ENCODE measurements at regions not wholly inside any gene's neighbourhood (a gene's known extent, or its start where the extent isn't known, plus 50 kb on each side); places are given as distances from the start of the nearest gene placed in this dataset.

DNA sequence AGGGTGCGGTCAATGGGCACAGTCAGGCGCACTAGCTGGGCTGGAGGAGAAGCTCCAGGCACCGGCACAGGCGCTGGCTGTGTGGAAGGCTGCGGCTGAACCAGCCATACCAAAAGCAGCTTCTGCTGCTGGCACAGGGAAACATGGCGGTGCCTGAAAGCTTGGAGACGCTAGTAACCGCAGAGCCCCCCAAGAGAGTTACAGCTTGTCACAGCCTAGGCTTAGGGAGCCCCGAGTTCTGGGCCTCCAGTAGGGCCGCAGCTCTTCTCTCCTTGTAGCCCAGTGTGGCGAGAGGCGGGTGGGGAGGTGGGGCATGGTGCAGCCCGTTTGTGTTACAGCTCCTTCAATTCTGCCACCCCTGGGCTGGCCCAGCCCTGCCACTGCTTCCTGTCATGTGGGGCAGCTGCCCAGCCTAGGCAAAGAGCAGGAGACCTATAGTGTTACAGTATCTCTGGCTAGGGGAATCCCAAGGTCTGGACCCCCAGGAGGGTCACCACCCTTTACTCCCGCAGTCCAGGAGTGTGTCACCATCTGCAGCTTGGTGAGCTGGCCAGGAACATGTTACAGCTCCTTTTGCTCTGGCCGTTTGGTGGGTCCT lies 58.6 kb upstream of the MANEA start:
- no peak for DNase-seq
- intact Hi-C loops (cut with DNase I) = no loop called here
- H3K9me3 ChIP-seq = no peaks in the 10 kb centered on the region
- TF ChIP-seq EP300 (IDR thresholded peaks at IDR 0.05) = no peak
- no peak for TF ChIP-seq POLR2A (IDR thresholded peaks at IDR 0.05)
- TF ChIP-seq CTCF (IDR thresholded peaks at IDR 0.05) = no peak
- TF ChIP-seq POLR2AphosphoS5 (IDR thresholded peaks at IDR 0.05) = no peak
- WGBS, 2 donors = 87 to 90% methylated on average over 15 of the region's 15 CpGs
- no peaks in the 10 kb centered on the region for H3K4me1 ChIP-seq
- no peak overlapping the region for H3K4me3 ChIP-seq
- no peaks in the 10 kb centered on the region for H3K36me3 ChIP-seq
- no peaks in the 10 kb centered on the region for H3K27me3 ChIP-seq
- no peak overlapping the region for H3K27ac ChIP-seq

DNA sequence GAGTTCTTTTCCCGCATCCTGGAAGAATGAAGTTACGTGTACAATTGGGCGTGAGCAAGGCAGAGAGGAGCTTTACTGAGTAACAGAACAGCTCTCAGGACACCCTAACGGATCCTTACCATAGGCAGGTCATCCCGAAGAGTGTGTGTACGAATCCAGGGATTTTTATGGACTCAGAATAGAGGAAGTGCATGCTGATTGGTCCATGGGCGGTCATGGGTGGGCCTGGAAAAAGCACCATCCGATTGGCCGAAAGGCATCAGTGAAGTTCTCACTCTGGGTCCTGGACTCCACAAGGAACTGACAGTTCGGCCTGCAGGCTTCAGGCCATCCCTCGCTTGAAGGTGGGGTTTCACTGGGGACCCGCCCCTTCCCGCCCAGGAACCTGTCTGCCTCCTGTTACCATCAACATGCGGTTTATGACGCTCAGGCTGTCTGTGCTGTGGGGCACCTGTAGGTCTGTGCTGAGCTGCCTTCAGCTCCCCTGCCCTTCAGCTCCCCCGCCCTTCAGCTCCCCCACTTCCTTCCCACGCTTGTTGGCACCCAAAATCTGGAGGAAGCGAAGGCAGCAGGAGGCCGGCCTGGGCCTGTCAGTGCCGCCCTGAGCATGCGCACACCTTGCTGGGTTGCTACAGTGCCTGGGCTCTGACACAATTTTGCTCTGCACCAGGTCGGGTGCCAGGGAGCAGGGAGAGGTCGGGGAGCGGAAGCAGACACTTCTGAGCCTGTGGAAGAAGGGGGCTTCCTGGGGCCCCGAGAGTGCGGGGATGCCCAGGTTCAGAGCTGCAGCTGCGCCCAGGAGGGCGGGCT lies 57.9 kb upstream of the MANEA start:
- H3K9me3 ChIP-seq = no peaks in the 10 kb centered on the region
- 89 to 92% methylated on average over 28 of the region's 28 CpGs for WGBS, 2 donors
- H3K36me3 ChIP-seq = no peaks in the 10 kb centered on the region
- H3K27me3 ChIP-seq = no peaks in the 10 kb centered on the region
- TF ChIP-seq POLR2AphosphoS5 (IDR thresholded peaks at IDR 0.05) (no peak), CTCF (IDR thresholded peaks at IDR 0.05) (no peak), EP300 (IDR thresholded peaks at IDR 0.05) (no peak), POLR2A (IDR thresholded peaks at IDR 0.05) (no peak)
- H3K27ac ChIP-seq = no peak overlapping the region
- DNase-seq = no peak
- no peak overlapping the region for H3K4me3 ChIP-seq
- intact Hi-C loops (cut with DNase I) = no loop called here
- H3K4me1 ChIP-seq = no peaks in the 10 kb centered on the region

DNA sequence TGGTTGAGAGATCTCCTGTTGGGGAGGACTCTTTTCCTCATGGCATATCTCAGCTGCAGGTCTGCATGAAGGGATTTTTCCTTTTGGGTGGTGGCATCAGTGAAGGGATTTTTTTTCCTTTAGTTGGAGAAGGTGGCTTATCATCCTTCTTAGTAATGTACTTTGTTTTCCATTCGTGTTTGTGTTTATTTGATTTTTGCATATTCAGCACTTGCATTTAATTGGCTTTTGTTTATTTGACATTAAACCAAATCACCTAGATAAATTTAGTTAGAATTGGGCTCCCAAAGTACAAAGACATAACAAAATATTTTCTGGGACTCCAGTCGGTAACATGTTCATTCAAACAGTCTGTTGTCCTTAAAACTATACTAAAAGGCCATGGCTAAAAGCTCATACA lies 56.2 kb upstream of the MANEA start:
- H3K36me3 ChIP-seq = no peaks in the 10 kb centered on the region
- H3K27ac ChIP-seq = no peak overlapping the region
- no peak for DNase-seq
- intact Hi-C loops (cut with DNase I) = no loop called here
- H3K4me3 ChIP-seq = no peak overlapping the region
- TF ChIP-seq POLR2A (IDR thresholded peaks at IDR 0.05) = no peak
- no peak for TF ChIP-seq EP300 (IDR thresholded peaks at IDR 0.05)
- no peak for TF ChIP-seq CTCF (IDR thresholded peaks at IDR 0.05)
- TF ChIP-seq POLR2AphosphoS5 (IDR thresholded peaks at IDR 0.05) = no peak
- H3K4me1 ChIP-seq = no peaks in the 10 kb centered on the region
- WGBS, 2 donors = 42 to 65% methylated on average over 2 of the region's 2 CpGs
- no peaks in the 10 kb centered on the region for H3K27me3 ChIP-seq
- H3K9me3 ChIP-seq = no peaks in the 10 kb centered on the region
